IMR-90 (cell line): ENCODE measurements at regions not wholly inside any gene's neighbourhood (a gene's known extent, or its start where the extent isn't known, plus 50 kb on each side); places are given as distances from the start of the nearest gene placed in this dataset.

Experiments used
- CHD1 ChIP-seq: IDR thresholded peaks from 2 replicates; pipeline ENCODE4 v1.6.1; 2012; ENCODE audit warnings: low read depth, low read length, improper control_type of control experiment
- FOS ChIP-seq: fragments of 150-350 bp; IDR thresholded peaks from 2 replicates; pipeline ENCODE4 v1.6.1; 2016; ENCODE audit warnings: low read depth, low read length
- MAFK ChIP-seq: IDR thresholded peaks from 2 replicates; pipeline ENCODE4 v1.6.1; 2012; ENCODE audit warnings: low read depth, low read length, improper control_type of control experiment
- MAZ ChIP-seq: IDR thresholded peaks from 2 replicates; pipeline ENCODE4 v1.6.1; 2012; ENCODE audit warnings: low read depth, mild to moderate bottlenecking, low read length, improper control_type of control experiment, moderate library complexity, borderline replicate concordance
- POLR2A ChIP-seq: IDR thresholded peaks from 2 replicates; pipeline ENCODE4 v1.6.1; 2012; ENCODE audit warnings: mild to moderate bottlenecking, low read depth, low read length
- RAD21 ChIP-seq: IDR thresholded peaks from 2 replicates; pipeline ENCODE4 v1.6.1; 2012; ENCODE audit warnings: low read length, improper control_type of control experiment
- RFX5 ChIP-seq: IDR thresholded peaks from 2 replicates; pipeline ENCODE4 v1.8.0; 2012; ENCODE audit warnings: low read depth, mild to moderate bottlenecking, low read length, moderate library complexity
- TF ChIP-seq, protein P1 (sequence below): conservative IDR thresholded peaks from 2 replicates; pipeline ENCODE4 v1.5.1; 2012; ENCODE audit warnings: mild to moderate bottlenecking, low read depth, low read length, improper control_type of control experiment
- TF ChIP-seq, protein P2 (sequence below): fragments of 150-350 bp; IDR thresholded peaks from 2 replicates; pipeline ENCODE4 v1.6.1; 2016; ENCODE audit warnings: low read depth, mild to moderate bottlenecking, low read length, moderate library complexity, borderline replicate concordance
- TF ChIP-seq, protein P3 (sequence below): fragments of 150-350 bp; IDR thresholded peaks from 2 replicates; pipeline ENCODE4 v1.6.1; 2017; ENCODE audit warnings: mild to moderate bottlenecking, antibody characterized with exemption, low read length, low read depth

DNA sequence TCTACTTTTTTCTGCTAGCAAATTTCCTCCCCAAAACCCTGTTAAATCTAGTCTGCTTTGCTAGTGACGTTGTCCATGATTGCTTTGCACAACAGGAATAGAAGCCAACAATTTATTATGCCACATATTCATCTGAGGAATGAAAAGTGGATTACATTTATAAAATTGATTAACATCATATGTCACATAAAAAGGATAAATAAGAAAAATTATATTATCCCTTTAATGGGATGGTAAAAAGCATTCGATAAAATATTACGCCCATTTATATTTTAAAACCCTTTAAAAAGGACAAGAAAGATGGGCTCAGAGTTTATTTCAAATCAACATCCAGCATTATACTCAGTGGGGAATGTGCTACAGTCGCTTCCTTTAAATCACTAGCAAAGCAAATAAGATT lies 991.7 kb downstream of the DIAPH3 start:
- TF ChIP-seq RFX5 = no peak
- TF ChIP-seq RAD21 = no peak
- TF ChIP-seq, protein P1, sequence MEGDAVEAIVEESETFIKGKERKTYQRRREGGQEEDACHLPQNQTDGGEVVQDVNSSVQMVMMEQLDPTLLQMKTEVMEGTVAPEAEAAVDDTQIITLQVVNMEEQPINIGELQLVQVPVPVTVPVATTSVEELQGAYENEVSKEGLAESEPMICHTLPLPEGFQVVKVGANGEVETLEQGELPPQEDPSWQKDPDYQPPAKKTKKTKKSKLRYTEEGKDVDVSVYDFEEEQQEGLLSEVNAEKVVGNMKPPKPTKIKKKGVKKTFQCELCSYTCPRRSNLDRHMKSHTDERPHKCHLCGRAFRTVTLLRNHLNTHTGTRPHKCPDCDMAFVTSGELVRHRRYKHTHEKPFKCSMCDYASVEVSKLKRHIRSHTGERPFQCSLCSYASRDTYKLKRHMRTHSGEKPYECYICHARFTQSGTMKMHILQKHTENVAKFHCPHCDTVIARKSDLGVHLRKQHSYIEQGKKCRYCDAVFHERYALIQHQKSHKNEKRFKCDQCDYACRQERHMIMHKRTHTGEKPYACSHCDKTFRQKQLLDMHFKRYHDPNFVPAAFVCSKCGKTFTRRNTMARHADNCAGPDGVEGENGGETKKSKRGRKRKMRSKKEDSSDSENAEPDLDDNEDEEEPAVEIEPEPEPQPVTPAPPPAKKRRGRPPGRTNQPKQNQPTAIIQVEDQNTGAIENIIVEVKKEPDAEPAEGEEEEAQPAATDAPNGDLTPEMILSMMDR = no peak
- TF ChIP-seq POLR2A = no peak
- TF ChIP-seq, protein P2, sequence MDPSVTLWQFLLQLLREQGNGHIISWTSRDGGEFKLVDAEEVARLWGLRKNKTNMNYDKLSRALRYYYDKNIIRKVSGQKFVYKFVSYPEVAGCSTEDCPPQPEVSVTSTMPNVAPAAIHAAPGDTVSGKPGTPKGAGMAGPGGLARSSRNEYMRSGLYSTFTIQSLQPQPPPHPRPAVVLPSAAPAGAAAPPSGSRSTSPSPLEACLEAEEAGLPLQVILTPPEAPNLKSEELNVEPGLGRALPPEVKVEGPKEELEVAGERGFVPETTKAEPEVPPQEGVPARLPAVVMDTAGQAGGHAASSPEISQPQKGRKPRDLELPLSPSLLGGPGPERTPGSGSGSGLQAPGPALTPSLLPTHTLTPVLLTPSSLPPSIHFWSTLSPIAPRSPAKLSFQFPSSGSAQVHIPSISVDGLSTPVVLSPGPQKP = no peak
- TF ChIP-seq, protein P3, sequence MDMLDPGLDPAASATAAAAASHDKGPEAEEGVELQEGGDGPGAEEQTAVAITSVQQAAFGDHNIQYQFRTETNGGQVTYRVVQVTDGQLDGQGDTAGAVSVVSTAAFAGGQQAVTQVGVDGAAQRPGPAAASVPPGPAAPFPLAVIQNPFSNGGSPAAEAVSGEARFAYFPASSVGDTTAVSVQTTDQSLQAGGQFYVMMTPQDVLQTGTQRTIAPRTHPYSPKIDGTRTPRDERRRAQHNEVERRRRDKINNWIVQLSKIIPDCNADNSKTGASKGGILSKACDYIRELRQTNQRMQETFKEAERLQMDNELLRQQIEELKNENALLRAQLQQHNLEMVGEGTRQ = no peak
- no peak for TF ChIP-seq CHD1
- no peak for TF ChIP-seq MAFK
- TF ChIP-seq FOS = no peak
- no peak for TF ChIP-seq MAZ
